Pancreas (tissue), 10 donors: ENCODE measurements at regions not wholly inside any gene's neighbourhood (a gene's known extent, or its start where the extent isn't known, plus 50 kb on each side); places are given as distances from the start of the nearest gene placed in this dataset.

Experiments used
- ATAC-seq, 4 donors: fragments of 200-7000 bp; cut with Tn5 transposase; one replicate each; pipeline versions ENCODE4 v1.8.0 to v1.9.1; 2020; ENCODE audit warnings: mild to moderate bottlenecking in 4 of 4, moderate library complexity in 4 of 4
- DNase-seq, 6 donors: peaks; one replicate each; pipeline ENCODE4 v3.0.0-alpha.2; 2020
- FAIRE-seq: peaks from 2 replicates; lab custom pipeline; 2012; peaks lifted over from hg19 to GRCh38; lab: Jason Lieb, UNC
- H3K27ac ChIP-seq, 4 donors: fragments of 200-600 bp; sonication (generic); 1 replicate in 3 of 4; 2 replicates in 1 of 4; pipeline versions ENCODE4 v1.5.0 to v1.8.0; 2020
- H3K27me3 ChIP-seq, 4 donors: fragments of 200-600 bp; one replicate each; pipeline ENCODE4 v1.8.0; 2021
- H3K36me3 ChIP-seq, 3 donors: fragments of 200-600 bp; sonication (generic) in 1 of 3; one replicate each; pipeline versions ENCODE4 v1.5.0 to v1.8.0; 2020 to 2021
- H3K4me1 ChIP-seq, 3 donors: fragments of 200-600 bp; one replicate each; pipeline ENCODE4 v1.8.0; 2021
- H3K4me3 ChIP-seq, 4 donors: fragments of 200-600 bp; sonication (generic) in 2 of 4; one replicate each; pipeline versions ENCODE4 v1.5.0 to v1.8.0; 2020 to 2021
- H3K9me3 ChIP-seq, 4 donors: fragments of 200-600 bp; one replicate each; pipeline ENCODE4 v1.8.0; 2021
- WGBS, 2 donors: extraction: QIAGEN DNeasy Blood & Tissue Kit; methylation state at CpG; one replicate each; pipeline ENCODE4 v1.1.7; 2013; 5-methylcytosine and 5-hydroxymethylcytosine counted together
- intact Hi-C, 3 donors: fragments of 100-400 bp; cut with DNase I; formaldehyde crosslinking; loops; one replicate each; pipeline versions ENCODE4 v1.11.1 to v1.14.2; 2022
- TF ChIP-seq, protein P1 (sequence below), 4 donors: fragments of 200-600 bp; sonication (generic) in 3 of 4; IDR thresholded peaks; one replicate each; pipeline versions ENCODE4 v1.5.0 to v1.8.0; 2021; ENCODE audit warnings: antibody characterized with exemption in 4 of 4
- donor health status: healthy with polysubstance abuse.
- donor health status: DM: no; HTN: no; CAD: no; lungs with moderate emphysema.
- donor health status: DM: no; HTN: no; CAD: no.
- donor health status: control.
- donor health status: control.
- donor health status: Bipolar disorder and iron deficiency.
- donor health status: DM: yes; HTN: yes; CAD: no.
- donor health status: DM: no; HTN: no; CAD: no.
- donor health status: DM: no; HTN: no; CAD: no.
- donor health status: DM: yes; HTN: yes; CAD: no.

DNA sequence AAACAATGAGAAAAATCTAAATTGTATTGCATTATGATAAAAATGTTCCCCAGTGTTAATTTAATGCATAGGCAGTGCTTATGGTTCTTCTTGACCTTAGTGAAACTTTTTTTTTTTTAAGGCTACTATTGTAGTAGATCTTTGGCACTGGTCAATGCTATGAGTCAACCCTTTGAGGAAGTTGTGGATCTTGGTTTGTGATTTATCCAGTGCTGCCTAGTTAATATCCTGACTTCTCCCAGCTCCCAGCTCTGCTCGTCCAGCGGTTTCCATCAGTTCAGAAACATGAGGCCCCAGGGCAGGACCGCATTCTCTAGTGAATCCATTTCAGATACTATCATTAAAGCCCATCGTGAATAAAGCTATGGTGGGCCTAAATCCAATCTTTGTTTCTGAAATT, 364.5 kb upstream of the JARID2 start:
- no peak overlapping the region for H3K27ac ChIP-seq
- TF ChIP-seq, protein P1, sequence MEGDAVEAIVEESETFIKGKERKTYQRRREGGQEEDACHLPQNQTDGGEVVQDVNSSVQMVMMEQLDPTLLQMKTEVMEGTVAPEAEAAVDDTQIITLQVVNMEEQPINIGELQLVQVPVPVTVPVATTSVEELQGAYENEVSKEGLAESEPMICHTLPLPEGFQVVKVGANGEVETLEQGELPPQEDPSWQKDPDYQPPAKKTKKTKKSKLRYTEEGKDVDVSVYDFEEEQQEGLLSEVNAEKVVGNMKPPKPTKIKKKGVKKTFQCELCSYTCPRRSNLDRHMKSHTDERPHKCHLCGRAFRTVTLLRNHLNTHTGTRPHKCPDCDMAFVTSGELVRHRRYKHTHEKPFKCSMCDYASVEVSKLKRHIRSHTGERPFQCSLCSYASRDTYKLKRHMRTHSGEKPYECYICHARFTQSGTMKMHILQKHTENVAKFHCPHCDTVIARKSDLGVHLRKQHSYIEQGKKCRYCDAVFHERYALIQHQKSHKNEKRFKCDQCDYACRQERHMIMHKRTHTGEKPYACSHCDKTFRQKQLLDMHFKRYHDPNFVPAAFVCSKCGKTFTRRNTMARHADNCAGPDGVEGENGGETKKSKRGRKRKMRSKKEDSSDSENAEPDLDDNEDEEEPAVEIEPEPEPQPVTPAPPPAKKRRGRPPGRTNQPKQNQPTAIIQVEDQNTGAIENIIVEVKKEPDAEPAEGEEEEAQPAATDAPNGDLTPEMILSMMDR (IDR thresholded peaks at IDR 0.05) = no peak
- no peaks in the 10 kb centered on the region for H3K27me3 ChIP-seq
- H3K9me3 ChIP-seq = no peaks in the 10 kb centered on the region
- intact Hi-C loops = no loop called here
- no peak for DNase-seq
- ATAC-seq = peak in 3 of 4 donors; percentile 34 to 70 (median 62)
- H3K36me3 ChIP-seq = no peaks in the 10 kb centered on the region
- no peaks in the 10 kb centered on the region for H3K4me1 ChIP-seq
- no peak for FAIRE-seq
- WGBS, 2 donors = 79 to 80% methylated on average over 4 of the region's 4 CpGs
- H3K4me3 ChIP-seq = no peak overlapping the region

DNA sequence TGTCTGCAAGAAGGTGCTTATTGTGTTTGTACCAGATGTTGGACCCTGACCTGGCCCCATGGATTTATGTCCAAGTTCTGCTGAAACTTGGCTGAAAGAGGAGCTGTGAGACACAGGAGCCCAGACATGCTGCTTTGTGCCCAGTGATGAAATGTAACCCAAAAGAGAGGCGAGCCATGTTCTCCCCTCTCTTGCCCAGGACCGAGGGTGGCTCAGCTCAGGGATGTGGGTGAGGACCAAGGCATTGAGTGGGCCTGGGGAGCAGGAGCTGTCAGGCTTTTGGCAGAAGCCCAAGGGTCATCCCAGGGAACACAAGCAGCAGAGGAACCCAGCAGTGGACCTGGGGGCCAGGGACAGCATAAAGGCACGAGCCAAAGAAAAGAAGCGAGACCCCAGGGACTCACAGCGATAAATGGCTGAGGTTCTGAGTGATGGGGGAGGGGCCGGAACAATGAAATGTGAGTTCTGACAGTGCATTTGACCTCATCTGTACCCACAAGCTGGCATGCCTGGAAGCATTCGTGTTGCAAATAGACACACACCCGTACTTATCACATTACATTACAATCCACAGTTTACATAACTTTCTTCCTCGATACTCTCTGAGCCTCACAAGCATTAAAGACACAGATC, 363.4 kb upstream of the JARID2 start:
- no peak for ATAC-seq
- 65 to 68% methylated on average over 9 of the region's 9 CpGs for WGBS, 2 donors
- TF ChIP-seq, protein P1 (IDR thresholded peaks at IDR 0.05) = no peak
- no peaks in the 10 kb centered on the region for H3K36me3 ChIP-seq
- no peaks in the 10 kb centered on the region for H3K27me3 ChIP-seq
- FAIRE-seq = no peak
- no peak overlapping the region for H3K4me3 ChIP-seq
- DNase-seq = no peak
- intact Hi-C loops = no loop called here
- H3K4me1 ChIP-seq = no peaks in the 10 kb centered on the region
- H3K9me3 ChIP-seq = no peaks in the 10 kb centered on the region
- no peak overlapping the region for H3K27ac ChIP-seq

DNA sequence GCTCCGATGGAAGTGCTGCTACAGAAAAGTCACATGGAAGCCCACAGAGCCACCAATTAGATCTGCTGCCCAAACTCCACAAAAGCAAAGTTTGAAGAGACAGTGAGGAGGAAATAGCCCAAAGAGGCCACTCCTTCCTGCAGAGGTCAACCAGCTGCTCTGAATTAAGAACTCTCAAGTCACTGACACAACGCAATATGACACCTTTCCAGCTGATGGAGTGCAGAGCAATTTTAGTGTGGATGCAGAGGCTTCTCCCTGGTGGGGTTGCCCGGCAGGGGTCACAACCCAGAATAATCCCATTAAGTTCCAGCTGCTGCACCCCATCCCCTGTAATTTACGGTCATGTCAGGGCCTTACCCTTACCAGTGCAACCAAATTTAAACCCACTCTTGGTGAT, 361.9 kb upstream of the JARID2 start:
- TF ChIP-seq, protein P1 (IDR thresholded peaks at IDR 0.05) = no peak
- Histone ChIP-seq H3K36me3 (no peaks in the 10 kb centered on the region), H3K9me3 (no peaks in the 10 kb centered on the region), H3K4me1 (no peaks in the 10 kb centered on the region), H3K27me3 (no peaks in the 10 kb centered on the region), H3K4me3 (no peak overlapping the region), H3K27ac (no peak overlapping the region)
- no peak for FAIRE-seq
- WGBS, 2 donors = 74 to 80% methylated on average over 4 of the region's 4 CpGs
- no peak for ATAC-seq
- no peak for DNase-seq
- intact Hi-C loops = no loop called here

DNA sequence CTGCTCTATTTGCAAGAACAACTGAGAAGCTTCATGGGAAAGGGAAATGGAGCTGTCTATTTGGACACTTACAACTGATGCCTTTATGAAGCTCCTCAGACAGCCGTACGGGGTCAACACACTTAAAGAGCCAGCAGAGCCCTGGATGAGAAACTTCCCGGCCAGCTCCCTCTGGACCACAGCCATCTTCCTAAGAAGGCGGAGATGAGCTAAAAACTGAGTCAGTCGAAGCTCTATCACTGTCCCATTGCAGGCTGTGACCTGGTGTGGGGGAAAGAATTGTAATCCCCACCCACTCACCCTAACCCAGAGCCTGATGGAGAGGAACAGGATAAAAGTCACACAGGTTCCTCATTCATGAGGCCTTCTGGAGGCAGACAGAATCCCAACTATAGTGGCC, 360.4 kb upstream of the JARID2 start:
- Histone ChIP-seq H3K4me1 (no peaks in the 10 kb centered on the region), H3K27me3 (no peaks in the 10 kb centered on the region), H3K4me3 (no peak overlapping the region), H3K27ac (no peak overlapping the region), H3K36me3 (no peaks in the 10 kb centered on the region), H3K9me3 (no peaks in the 10 kb centered on the region)
- intact Hi-C loops = no loop called here
- no peak for DNase-seq
- TF ChIP-seq, protein P1 (IDR thresholded peaks at IDR 0.05) = no peak
- no peak for FAIRE-seq
- 69 to 82% methylated on average over 5 of the region's 5 CpGs for WGBS, 2 donors
- ATAC-seq = no peak

DNA sequence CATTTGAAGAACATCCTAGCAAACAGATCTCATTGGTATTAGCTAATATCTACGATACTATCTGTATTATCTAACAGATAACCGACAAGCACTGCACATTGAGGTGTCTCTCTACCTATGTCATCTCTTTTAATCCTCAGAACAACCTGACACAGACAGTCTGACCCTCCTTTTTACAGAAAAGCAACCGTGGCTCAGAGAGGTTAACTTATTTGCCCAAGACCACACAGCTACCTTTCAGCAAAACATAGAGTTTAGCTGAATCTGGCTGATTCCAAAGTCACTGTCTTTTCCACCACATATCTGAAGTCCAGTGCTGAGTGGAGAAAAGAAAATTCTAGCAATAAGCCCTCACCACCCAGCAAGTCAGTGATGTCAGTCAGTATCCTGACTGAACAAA, 358.7 kb upstream of the JARID2 start:
- intact Hi-C loops = no loop called here
- 65 to 79% methylated on average over 3 of the region's 3 CpGs for WGBS, 2 donors
- no peak for DNase-seq

More for the DNA sequence above, 358.7 kb upstream of the JARID2 start:
- Histone ChIP-seq H3K4me3 (no peak overlapping the region), H3K9me3 (no peaks in the 10 kb centered on the region), H3K36me3 (no peaks in the 10 kb centered on the region), H3K27me3 (no peaks in the 10 kb centered on the region), H3K4me1 (no peaks in the 10 kb centered on the region), H3K27ac (no peak overlapping the region)
- ATAC-seq (no peak), FAIRE-seq (no peak)
- TF ChIP-seq, protein P1 (IDR thresholded peaks at IDR 0.05) = no peak
